ENCODE measurements at regions not wholly inside any gene's neighbourhood (a gene's known extent, or its start where the extent isn't known, plus 50 kb on each side); places are given as distances from the start of the nearest gene placed in this dataset.

DNA sequence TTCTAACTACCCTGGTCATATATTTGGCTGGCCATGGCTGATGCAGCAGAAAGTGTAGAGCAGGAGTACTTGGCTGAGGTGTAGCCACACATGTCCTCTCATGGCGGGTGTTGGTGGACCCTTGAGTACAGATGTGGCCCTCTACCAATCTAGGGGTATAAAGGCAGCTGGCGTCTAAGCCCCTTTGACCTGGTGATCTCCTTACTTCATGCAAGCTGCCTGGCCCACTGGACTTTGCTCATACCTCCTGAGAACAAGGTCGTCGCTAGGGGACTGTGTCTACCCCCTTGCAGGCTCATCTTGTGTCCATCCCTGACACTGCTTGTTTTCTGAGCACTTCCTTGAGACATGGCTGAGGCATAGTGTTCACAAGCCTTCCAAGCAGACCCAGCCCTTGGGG lies 287.8 kb downstream of the RPS24 start:
- DNase-seq (no peak), ATAC-seq (no peak)
- H3K36me3 ChIP-seq (ENCODE audit: insufficient read depth in 1 of 2, low read depth in 1 of 2): no peaks in the 10 kb centered on the region
- no peak overlapping the region for H3K27ac ChIP-seq
- WGBS, 3 donors: 97 to 99% (median 98%) methylated on average over 4 of the region's 4 CpGs
- no peak for TF ChIP-seq CTCF (IDR thresholded peaks at IDR 0.05)
- intact Hi-C loops (cut with DNase I): no loop called here
- no peaks in the 10 kb centered on the region for H3K4me1 ChIP-seq
- no peaks in the 10 kb centered on the region for H3K27me3 ChIP-seq (ENCODE audit: insufficient read depth in 3 of 3, low read length in 2 of 3)
- no peak overlapping the region for H3K4me3 ChIP-seq
- H3K9me3 ChIP-seq: peaks cover 6% of the 10 kb centered on the region

DNA sequence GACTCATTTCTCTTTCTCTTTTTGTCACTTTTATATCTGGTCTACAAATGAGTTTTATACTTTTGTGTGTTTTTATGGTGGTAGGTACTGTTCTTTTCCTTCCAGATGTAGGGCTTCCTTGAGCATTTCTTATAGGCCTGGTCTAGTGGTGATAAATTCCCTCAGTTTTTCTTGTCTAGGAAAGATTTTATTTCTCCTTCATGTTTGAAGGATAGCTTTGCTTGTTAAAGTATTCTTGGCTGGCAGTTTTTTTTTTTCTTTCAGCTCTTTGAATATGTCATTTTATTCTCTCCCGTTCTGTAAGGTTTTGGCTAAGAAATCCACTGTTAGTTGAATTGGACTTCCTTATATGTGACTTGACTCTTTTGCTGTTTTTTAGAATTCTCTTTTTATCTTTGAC lies 292.7 kb downstream of the RPS24 start:
- ATAC-seq (no peak), DNase-seq (no peak)
- peaks cover 14% of the 10 kb centered on the region for H3K9me3 ChIP-seq
- no peaks in the 10 kb centered on the region for H3K36me3 ChIP-seq (ENCODE audit: insufficient read depth in 1 of 2, low read depth in 1 of 2)
- H3K4me3 ChIP-seq: no peak overlapping the region
- no peaks in the 10 kb centered on the region for H3K27me3 ChIP-seq (ENCODE audit: insufficient read depth in 3 of 3, low read length in 2 of 3)
- TF ChIP-seq CTCF (IDR thresholded peaks at IDR 0.05): no peak
- intact Hi-C loops (cut with DNase I): no loop called here
- no peak overlapping the region for H3K27ac ChIP-seq
- WGBS, 3 donors: 85 to 100% (median 93%) methylated on average over 1 of the region's 1 CpG
- no peaks in the 10 kb centered on the region for H3K4me1 ChIP-seq

DNA sequence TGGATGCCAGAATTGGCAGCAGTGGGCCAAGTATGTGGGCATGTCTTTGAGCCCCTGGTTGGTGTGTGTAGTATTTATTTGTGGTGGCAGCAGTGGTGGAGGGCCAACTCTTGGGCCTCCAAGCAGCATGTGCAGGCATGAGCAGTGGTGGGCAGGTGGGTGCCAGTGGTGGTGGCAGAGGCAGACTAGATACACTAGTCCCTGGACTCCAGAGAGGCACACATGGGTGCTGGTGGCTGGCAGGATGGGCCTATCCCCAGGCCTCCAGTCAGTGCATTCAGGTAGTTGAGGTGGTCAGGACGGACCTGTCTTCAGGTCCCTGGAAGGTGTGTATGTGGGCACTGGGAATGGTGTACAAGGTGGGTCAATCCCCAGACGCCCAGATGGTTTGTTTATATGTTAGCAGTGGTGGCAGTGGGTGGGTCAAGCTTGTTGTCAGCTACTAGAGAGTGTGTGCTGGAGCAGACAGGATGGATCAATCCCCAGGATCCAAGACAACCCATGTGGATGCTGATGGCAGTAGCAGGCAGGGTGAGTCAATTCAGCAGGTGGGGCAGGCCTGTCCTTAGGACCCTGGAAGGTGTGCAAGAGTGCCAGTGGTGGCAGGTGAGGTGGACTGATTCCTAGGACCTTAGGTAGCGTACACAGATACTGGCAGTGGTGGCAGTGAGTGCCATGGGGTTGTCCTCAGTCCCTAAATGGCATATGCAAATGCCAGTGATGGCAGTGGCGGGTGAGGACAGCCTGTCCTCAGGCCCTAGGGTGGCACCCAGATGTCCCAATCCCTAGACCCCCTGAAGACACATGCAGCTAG lies 294.3 kb downstream of the RPS24 start:
- no peaks in the 10 kb centered on the region for H3K4me1 ChIP-seq
- intact Hi-C loops (cut with DNase I): no loop called here
- peaks cover 14% of the 10 kb centered on the region for H3K9me3 ChIP-seq
- no peak for DNase-seq
- no peak for ATAC-seq
- 90 to 95% (median 95%) methylated on average over 4 of the region's 4 CpGs for WGBS, 3 donors
- TF ChIP-seq CTCF (IDR thresholded peaks at IDR 0.05): no peak
- no peak overlapping the region for H3K4me3 ChIP-seq
- no peaks in the 10 kb centered on the region for H3K36me3 ChIP-seq (ENCODE audit: insufficient read depth in 1 of 2, low read depth in 1 of 2)
- no peaks in the 10 kb centered on the region for H3K27me3 ChIP-seq (ENCODE audit: insufficient read depth in 3 of 3, low read length in 2 of 3)
- no peak overlapping the region for H3K27ac ChIP-seq

DNA sequence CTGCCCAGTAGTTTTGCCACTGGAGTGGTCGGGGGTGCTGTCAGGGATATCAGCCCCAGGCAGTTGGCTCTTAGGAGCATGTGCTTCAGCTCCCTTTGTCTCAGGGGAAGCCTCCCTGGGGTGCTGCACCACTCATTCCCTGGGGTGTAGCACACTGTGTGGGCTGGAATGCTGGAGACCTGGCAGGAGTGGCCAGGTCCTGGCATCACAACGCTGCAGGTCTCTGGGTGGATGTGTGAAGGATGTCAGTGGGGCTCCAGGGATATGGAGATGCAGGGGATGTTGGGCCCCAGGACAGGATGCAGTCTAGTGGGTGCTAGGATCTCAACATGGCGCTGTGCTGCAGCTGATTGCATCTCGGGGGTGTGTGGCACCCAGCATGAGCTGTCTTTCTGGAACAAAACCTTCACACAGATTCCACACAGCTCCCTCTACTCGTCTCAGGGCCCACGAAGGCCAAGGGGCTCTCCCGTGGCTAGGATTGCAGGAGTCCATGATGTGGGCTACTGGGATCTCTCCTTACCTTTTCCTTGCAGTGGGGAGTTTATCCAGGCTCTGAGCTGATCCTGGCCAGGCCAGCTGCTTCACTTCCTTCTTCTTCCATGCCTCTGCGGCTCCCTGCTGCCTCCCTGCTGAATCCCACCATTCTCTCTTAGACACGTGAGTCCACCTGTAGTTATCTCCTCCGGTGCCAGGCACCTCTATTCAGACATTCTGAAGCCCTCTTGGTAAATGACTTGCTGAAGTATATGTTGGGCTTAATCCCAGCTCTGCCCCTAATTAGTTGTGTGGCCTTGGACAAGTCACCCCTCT lies 295.1 kb downstream of the RPS24 start:
- H3K27me3 ChIP-seq (ENCODE audit: insufficient read depth in 3 of 3, low read length in 2 of 3): no peaks in the 10 kb centered on the region
- WGBS, 3 donors: 92 to 96% (median 94%) methylated on average over 10 of the region's 10 CpGs

More for the DNA sequence above, 295.1 kb downstream of the RPS24 start:
- Histone ChIP-seq H3K4me1 (no peaks in the 10 kb centered on the region), H3K4me3 (no peak overlapping the region), H3K9me3 (peaks cover 14% of the 10 kb centered on the region), H3K36me3 (ENCODE audit: insufficient read depth in 1 of 2, low read depth in 1 of 2) (no peaks in the 10 kb centered on the region), H3K27ac (no peak overlapping the region)
- TF ChIP-seq CTCF (IDR thresholded peaks at IDR 0.05): no peak
- DNase-seq (no peak), ATAC-seq (no peak)
- intact Hi-C loops (cut with DNase I): no loop called here
